ENCODE measurements at regions not wholly inside any gene's neighbourhood (a gene's known extent, or its start where the extent isn't known, plus 50 kb on each side); places are given as distances from the start of the nearest gene placed in this dataset.

GRCh38 chr12:84689638-84690037 lies 223.0 kb downstream of the SLC6A15 start:
- no peak for DNase-seq (ENCODE audit: extremely low spot score)
- TF ChIP-seq CTCF (IDR thresholded peaks at IDR 0.05; ENCODE audit: control extremely low read depth, extremely low read depth, low read depth, missing control alignments), result no peak
- ChIA-PET POLR2A (no interaction called here), CTCF (interaction anchor here (1.1 to 1.9 kb wide), 2 partner anchors 9 to 12 kb away, joined by 3 to 9 read pairs; no protein-coding TSS in a partner anchor)

- CTCF ChIA-PET, result interaction anchor here (0.9 kb wide), 1 partner anchor 12 kb away, joined by 4 read pairs; no protein-coding TSS in a partner anchor
- TF ChIP-seq CTCF (IDR thresholded peaks at IDR 0.05; ENCODE audit: control extremely low read depth, extremely low read depth, low read depth, missing control alignments), result no peak
- no peak for DNase-seq (ENCODE audit: extremely low spot score)
- POLR2A ChIA-PET, result no interaction called here
Observed at GRCh38 chr12:84685379-84685778, 227.2 kb downstream of the SLC6A15 start.

- no peak for DNase-seq (ENCODE audit: extremely low spot score)
- ChIA-PET POLR2A (no interaction called here), CTCF (no interaction called here)
- no peak for TF ChIP-seq CTCF (IDR thresholded peaks at IDR 0.05; ENCODE audit: control extremely low read depth, extremely low read depth, low read depth, missing control alignments)
Observed at GRCh38 chr12:84676787-84677186, 235.8 kb downstream of the SLC6A15 start.

GRCh38 chr12:84661786-84662185 lies 250.8 kb downstream of the SLC6A15 start:
- ChIA-PET CTCF (interaction anchor here (1.0 to 1.1 kb wide), 2 partner anchors 9 to 12 kb away, joined by 3 to 4 read pairs; no protein-coding TSS in a partner anchor), POLR2A (no interaction called here)
- DNase-seq (ENCODE audit: extremely low spot score), result no peak
- TF ChIP-seq CTCF (IDR thresholded peaks at IDR 0.05; ENCODE audit: control extremely low read depth, extremely low read depth, low read depth, missing control alignments), result no peak

GRCh38 chr12:84660139-84660538 lies 252.5 kb downstream of the SLC6A15 start:
- TF ChIP-seq CTCF (IDR thresholded peaks at IDR 0.05; ENCODE audit: control extremely low read depth, extremely low read depth, low read depth, missing control alignments), result no peak
- DNase-seq (ENCODE audit: extremely low spot score), result no peak
- POLR2A ChIA-PET, result no interaction called here
- CTCF ChIA-PET, result interaction anchor here (0.9 kb wide), 2 partner anchors 11 to 15 kb away, joined by 3 read pairs; no protein-coding TSS in a partner anchor

- ChIA-PET CTCF (interaction anchor here (1.3 to 1.8 kb wide), 2 partner anchors 9 to 690 kb away, joined by 3 to 5 read pairs; no protein-coding TSS in a partner anchor), POLR2A (no interaction called here)
- no peak for DNase-seq (ENCODE audit: extremely low spot score)
- no peak for TF ChIP-seq CTCF (IDR thresholded peaks at IDR 0.05; ENCODE audit: control extremely low read depth, extremely low read depth, low read depth, missing control alignments)
Observed at GRCh38 chr12:84658877-84659276, 253.7 kb downstream of the SLC6A15 start.

- DNase-seq (ENCODE audit: extremely low spot score), result no peak
- ChIA-PET CTCF (no interaction called here), POLR2A (no interaction called here)
- no peak for TF ChIP-seq CTCF (IDR thresholded peaks at IDR 0.05; ENCODE audit: control extremely low read depth, extremely low read depth, low read depth, missing control alignments)
Observed at GRCh38 chr12:84656705-84657104, 255.9 kb downstream of the SLC6A15 start.

Data from GM10248 (cell line).